T-helper 2 cell (primary cell): ENCODE measurements at regions not wholly inside any gene's neighbourhood (a gene's known extent, or its start where the extent isn't known, plus 50 kb on each side); places are given as distances from the start of the nearest gene placed in this dataset.

Source experiments
- DNase-seq, 5 experiments: peaks; one replicate each; pipeline versions ENCODE4 v3.0.0 to v3.0.0-alpha.2; 2012 to 2022

DNA sequence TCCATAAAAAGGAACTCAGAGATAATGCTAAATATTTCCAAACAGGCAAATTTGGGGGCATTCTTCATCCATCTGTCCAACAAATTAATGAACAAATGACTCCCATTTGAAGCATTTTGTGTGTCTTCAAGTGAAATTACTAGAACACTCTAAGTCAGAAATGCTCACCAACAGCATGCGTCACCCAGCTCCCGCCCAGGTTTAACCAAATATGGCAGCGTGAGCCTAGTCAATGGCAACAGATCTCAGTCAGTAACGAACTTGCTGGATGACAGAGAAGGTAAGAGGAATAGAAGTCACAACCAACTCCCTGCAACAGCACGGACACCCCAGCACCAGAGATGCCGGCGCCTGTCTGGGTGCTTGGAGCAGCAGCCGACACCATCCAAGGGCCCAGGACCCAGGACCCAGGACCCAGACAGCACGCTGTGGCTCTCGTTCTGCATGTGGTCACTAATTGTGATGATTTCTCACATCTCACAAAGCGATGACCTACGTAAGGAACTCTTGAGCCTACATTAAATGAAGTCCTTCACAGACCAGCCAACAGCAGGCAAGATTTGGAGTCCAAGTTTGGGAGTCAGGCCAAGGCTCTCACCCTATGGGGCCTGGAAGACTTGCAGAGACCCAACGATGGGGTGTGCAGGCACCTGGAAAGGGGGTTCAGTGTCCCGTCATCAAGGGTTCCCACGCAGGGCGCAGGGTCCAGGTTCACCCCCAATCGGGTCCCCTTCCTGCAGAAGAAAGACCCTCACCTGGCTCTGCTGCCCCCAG lies 556.9 kb downstream of the BRD1 start:
- no peak for DNase-seq

DNA sequence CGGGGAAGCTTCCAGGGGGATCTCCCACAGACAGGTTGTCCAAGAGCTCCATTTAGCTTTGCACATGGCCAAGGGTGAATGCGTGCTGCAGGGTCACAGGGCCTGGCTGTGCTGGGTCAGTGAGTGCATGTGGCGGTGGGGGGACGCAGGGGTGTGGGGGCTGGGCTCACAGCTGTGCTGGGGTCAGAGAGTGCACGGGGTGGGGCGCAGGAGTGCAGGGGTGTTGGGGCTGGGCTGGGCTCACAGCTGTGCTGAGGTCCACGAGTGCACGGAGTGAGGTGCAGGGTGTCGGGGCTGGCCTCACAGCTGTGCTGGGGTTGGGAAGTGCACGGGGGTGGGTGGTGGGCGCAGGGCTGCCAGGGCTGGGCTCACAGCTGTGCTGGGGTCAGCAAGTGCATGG lies 557.7 kb downstream of the BRD1 start:
- DNase-seq, result no peak

DNA sequence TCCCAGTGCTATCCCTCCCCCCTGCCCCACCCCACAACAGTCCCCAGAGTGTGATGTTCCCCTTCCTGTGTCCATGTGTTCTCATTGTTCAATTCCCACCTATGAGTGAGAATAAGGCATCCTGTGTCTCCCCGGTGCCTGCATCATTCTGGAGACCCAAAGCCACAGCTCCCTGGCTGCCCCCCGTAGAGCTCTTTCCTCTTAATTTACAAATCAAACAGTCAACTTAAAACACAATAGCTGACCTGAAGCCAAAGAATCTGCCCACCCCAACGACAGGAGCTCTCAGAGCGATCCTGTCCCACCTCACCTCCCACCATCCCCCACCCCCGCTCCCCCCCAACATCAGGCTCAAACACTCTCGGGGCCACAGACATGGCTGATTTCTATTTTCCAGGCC lies 558.3 kb downstream of the BRD1 start:
- no peak for DNase-seq

DNA sequence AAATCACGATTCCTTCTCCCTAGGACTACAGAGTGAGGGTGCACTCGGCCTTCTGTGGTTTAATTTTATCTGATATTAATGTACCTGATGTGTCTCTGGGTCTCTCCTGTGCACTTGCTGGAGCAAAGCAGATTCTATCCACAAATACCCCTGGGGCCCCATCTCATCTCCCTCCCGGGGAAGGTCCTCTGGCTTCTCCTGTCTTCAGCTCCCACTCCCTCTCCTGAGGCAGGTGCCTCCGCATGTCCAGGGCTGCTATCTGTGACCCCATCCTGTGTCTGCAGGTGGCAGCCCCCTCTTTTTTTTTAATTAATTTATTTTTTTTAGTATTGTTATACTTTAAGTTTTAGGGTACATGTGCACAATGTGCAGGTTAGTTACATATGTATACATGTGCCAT lies 558.7 kb downstream of the BRD1 start:
- DNase-seq, result no peak

DNA sequence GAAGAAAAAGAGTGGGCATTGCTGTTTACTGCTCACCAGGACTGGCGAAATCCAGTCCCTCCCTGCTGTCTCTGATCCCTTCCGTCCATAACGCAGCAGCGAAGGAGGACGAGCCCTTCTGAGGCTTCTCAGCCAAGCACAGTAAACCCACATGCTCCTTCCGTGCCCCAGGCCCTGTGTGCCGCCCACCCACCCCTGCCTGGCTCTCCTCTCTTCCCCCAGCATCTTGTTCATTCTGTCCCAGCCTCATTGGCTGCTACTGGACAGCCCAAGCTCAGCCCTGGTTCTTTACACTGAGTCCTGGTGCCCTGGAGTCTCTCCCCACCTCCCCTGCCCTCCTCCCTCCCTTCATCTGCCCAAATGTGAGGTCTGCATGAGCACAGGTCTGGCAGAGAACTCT lies 559.7 kb downstream of the BRD1 start:
- DNase-seq, result no peak

DNA sequence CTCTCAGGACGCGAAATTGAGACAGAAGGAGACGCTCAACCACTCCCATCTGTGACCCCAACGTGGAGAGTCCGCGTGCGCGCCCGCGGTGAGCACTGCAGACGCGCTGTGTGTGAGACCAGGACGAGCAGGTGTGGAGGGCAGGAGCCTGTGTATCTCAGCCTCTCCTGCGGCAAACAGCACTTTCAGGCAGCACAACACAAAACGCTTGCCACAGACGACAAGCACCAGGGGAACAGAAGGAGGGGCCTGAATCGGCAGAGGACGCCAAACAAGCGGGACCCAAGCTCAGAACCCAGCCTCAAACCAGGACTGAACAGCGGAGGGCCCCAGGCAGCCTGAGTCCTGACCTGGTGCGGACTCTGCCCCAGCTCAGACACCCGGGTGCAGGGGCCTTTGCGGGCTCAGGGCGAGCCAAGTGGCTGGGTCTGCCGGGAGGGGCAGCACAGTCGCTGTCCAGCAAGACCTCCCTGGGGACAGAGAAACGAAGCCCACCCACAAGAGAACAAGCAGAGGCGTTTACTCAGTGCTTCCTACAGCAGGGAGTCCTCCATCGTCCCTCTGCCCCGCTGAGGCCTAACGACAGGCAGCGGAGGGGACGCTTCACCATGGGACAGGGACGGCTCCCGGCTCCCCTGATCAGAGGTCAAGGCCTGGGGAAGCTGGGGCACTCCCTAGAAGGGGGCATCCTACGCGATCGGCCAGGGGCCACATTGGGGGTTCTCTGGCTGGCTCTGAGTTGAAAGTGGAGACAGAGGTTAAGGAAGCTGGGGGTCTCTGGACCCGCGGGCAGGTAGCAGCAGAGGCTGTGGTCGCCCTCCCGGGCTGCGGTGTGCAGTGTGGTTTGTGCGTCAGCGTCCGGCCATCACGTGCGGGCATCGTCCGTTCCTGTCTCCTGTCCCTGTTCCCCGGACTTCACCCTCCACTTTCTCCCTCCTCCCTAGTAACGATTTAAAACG lies 560.8 kb downstream of the BRD1 start:
- no peak for DNase-seq

DNA sequence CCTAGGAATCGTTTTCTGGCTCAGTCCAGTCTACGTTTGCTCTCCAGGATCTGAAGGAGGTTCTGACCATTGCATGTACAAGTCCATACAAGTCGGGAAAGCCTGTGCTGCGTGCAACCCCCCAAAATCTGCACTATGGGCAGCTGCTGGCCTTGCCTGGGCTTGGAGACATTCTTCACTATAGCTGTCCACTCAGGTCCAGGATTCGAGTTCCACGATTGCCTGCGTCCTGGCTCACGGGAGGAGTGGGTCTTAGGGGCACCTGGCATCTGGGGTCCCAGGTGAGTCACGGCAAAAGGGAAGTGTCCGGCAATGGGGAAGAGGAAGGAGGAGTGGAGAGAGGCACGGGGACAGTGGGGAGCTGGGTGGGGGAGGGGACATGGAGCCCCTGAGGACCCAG lies 563.0 kb downstream of the BRD1 start:
- DNase-seq, result no peak

DNA sequence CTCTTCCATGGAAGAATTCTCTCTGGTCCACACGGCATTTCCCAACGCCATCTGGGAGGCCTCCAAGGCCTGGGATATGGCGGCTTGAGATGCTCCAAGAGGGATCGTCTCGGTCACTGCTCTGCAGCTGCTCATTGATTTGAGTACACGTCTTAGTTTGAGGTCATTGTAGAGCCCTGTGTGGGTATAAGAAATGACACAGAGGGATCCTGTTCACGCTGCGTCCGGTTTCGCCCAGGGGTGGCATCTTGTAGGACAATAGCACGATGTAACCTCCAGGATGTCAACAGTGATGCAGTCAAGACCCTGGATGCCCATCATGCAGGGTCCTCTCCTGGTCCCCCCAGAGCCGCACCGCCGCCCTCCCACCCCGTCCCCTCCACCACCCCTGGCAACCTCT lies 564.6 kb downstream of the BRD1 start:
- DNase-seq, result no peak

DNA sequence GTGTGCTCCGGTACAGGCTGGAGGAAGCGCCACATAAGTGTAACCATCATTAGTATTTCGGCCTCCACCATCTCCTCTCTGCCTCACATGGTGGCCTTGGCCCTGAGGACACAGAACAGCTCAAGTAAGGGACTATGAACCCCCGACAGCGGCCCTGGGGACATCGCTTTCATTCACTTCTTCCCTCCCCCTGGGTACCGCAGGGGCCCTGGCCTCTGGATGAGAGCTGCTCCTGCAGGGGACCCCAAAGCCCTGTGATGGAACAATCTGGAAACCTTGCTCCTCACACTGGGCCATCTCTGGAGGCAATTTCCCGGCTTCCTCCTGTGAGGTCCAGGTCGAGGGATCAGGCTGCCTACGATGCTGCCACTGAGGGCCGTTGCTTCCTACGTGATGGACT lies 565.5 kb downstream of the BRD1 start:
- no peak for DNase-seq

DNA sequence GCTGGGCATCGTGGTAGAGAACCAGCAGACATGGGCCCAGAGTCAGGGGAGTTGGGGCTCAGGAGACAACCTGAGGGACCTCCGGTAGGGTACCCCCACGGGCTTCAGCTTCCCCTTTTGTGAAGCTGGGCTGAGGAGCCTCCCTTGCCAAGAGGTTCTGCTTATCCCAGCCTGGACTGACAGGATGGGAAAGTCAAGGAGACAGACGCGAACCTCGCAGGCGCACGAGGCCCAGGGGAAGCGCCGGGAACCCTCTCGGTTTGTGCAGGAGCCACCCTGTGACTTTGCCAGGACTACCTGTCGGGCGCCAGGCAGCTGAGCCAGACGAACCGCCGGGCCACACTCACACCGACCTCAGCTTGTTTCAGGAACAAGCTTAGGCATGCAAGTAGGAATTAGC lies 566.1 kb downstream of the BRD1 start:
- DNase-seq, result no peak

DNA sequence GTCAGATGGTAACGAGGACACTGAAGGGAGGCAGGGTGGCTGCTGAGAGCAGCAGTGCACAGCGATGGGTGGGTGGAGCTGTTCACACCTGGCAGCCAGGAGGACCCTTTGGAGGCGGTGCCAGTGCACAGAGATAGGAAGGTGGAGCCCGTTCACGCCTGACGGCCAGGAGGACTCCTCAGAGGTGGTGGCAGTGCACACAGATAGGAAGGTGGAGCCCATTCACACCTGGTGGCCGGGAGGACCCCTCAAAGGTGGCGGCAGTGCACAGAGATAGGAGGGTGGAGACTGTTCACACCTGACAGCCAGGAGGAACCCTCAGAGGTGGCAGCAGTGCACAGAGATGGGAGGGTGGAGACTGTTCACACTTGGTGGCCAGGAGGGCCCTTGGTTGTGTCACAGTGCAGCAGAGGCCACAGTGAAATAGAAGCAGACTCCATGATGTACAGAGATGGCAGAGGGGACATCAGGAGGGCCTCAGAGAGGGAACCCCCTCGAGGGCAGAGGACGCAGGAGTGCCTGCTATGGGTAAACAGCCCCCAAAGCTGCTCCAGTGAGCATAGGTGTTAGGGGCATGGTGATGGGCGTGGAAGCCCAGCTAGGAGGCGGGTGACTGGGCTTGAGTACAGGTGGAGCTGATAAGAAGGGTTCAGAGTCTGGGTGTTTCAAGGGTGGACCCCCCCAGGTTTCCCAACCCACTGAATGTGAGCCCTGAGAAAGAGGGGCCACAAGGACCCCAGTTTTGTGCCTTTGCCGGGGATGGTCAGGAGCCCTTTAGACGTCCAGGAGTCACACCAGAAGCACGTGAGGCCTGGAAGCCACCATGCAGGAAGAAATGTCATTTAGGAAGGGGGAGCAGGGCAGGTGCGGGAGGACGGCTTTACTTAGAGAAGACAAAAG lies 566.7 kb downstream of the BRD1 start:
- DNase-seq, result no peak

DNA sequence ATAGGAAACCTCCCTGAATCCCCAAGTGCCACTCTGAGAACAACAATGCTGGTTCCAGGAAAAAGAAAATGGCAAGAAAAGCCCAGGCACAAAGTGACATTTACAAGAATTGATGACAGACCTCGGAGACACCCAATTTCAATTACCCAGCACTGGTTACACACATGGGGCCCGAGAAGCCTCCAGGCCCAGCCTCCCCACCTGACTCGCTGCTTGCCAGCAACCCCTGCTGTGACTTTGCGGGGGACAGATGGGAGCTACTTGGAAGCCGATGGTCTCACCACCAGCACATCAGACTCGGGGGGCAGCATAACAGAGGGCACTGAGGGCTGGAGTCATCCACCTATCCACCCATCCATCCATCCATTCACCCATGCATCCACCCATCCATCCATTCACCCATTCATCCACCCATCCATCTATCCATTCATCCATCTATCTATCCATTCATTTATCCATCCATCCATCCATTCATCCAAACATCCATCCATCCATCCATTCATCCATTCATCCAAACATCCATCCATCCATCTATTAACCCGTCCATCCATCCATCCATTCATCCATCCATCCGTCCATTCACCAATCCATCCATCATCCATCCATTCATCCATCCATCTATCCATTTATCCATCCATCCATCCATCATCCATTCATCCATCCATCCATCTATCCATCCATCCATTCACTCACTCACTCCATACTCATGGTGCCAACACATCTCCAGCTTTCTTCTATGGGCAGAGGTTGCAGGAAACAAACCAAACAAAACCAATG lies 567.6 kb downstream of the BRD1 start:
- DNase-seq, result no peak

DNA sequence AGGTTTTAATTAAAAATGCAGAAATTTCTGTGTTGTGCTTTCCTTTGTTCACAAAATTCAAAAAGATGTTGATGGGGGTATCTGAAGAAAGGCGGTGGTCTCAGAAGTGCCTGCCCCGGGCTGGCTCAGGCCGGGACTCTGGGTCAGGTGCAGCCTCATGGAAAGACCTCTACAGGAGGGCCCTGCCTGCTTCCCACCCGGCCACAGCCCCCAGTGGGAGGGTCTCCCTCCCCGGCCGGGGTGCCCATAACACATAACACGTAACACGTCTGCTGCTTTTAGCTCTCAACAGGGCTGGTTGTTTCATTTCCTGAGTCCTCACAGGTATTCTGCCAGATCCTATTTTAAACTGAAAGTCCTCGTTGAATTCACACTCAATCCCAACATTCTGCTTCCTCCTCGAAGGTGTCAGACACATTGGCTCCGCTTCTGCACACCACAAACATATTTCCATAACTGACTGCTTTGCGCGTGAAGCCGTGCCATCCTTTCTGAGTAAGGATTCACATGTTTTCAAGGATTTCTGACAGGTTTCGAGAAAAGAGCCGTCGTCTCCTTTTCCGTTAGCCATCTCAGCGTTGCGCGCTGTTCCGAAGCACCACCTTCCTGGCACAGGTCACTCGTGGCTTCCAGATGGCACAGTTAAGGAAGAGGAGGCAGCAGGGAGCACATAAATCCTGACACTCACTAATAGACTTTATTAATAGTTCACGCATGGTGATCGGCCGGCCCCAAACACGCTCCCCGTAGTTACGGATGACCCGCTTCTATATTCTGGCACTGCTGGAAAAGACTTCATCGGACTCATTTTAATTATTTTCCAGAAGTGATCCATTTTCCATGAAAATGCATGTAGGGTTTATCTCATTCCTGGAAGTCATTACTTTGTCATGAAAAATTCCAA lies 569.3 kb downstream of the BRD1 start:
- no peak for DNase-seq

DNA sequence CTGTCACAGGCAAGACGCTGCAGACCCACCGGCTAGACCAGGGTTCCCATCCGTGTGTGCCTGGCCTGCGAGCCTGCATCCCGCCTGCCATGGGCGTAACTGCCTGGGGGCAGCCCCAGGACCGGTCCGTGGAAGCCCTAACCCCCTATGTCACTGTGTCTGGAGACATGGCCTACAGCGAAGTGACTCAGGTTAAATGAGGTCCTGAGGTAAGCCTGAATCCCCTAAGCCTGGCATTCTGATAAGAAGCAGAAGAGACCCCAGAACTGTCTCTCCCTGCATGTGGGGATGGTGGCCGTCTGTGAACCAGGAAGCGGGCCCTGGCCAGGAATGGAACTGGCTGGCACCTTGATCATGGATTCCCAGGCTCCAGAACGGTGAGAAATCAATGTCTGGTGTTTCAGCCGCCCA lies 570.1 kb downstream of the BRD1 start:
- DNase-seq, result no peak

DNA sequence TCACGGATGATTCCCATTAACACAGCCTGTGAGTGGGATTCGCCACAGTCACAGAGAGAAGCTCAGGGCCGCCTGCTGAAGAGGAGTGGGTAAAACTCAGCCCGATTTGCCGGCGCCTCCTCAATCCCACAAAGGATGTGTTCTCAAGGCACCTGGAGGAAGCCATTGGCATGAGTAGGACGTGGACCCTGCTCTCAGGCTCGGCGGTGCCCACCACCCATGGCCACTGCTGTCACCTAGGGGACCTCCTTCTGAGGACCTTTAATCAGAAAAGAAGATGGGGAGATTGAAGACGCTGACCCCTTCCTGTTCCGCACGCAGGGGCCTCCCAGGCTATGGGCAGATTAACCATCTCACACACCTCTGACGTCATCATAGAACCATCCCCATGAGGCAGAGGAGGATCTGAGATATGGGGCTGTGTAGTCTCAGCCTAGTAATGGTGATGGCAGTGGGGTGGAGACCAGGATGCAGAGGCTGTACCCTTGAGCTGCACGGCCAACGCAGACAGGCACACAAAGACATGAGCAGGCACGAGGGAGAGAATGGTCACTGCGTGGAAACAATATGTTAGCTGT lies 571.8 kb downstream of the BRD1 start:
- no peak for DNase-seq

DNA sequence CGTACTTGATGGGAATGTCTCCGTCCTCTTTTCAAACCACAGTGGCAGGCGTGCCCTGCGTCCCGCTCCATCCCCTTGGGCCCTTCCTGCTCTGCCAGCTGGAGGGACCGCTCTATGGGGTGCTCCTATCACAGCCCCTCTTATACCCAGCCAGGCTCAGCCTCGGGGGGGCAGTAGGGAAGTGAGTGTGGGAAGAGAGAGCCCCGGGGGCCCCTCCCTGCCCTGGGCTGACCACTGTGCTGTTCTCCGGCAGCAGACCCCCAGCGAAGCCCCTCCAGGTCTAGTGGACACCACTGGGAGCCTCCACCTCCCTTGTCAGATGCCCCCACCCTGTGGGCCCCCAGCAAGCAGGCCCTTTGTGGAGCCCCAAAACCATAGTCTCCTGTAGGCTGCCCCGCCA lies 572.5 kb downstream of the BRD1 start:
- no peak for DNase-seq

DNA sequence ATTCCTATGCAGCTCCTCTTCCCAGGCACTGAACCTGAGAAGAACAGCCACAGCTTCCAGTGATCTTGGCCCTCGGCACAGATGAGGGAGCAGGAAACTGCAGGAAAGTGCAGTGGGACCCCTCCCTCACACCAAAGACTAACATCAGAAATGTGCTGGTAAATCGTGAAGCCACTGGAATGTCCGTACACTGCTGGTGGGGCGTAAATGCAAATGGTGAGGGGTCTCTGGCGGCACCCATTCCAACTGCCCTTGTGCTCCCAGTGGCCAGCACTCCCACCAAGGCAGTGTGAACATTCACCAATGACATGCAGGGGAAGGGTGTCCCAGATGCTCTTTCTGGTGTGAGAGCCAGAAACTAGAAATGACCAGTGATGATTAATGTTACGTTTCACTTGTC lies 574.0 kb downstream of the BRD1 start:
- DNase-seq, result no peak

DNA sequence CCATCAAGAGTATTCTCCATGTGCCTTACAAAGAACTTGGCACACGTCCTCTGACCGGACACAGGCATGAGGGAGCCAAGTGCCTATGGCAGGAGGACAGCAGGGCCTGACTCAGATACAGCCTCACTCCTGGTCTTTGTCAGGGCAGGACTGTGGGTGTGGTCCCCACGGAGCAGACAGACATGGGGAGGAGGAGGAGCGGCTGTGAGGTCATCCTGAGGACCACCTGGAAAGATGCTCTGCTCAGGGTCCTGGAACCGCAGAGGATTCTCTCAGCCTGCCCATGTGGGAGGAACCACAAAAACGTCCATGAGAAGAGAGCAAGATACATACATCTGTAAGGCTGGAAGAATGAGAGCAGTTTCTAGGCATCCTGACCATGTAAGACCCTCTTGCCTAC lies 576.3 kb downstream of the BRD1 start:
- no peak for DNase-seq

DNA sequence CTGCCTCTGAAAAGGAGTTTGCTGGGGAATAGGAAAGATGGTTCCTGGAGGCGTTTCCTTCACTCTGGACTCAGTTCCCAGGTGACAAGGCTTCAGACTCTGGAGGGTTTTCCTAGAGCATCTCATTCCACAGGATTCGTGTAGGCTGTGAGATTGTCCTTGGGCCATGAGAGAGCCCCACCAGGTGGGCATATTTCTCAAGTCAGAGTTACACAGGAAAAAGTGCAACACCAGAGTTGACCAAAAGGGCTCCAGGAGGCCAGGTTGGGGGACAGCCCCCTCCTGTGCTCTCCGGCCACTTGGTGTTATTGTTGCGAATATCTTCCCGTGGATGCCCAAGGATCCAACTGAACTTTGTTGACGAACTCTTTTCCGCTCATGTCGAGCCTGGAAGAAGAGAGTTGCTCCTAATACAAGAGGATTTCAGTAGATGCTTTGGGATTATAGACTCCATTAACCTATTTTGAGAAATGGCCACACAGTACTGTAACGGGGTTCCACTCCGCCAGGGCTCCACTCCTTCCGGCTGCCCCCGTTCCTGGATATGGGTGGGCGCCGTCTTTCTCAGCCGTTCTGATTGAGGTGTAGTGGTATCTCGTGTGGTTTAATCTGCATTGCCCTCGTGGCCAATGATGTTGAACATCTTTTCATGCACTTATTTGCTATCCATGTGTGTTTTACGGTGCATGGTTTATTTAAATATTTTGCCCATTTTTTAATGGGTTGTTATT lies 580.3 kb downstream of the BRD1 start:
- DNase-seq, result no peak
